ENCODE measurements at regions not wholly inside any gene's neighbourhood (a gene's known extent, or its start where the extent isn't known, plus 50 kb on each side); places are given as distances from the start of the nearest gene placed in this dataset.
"Not testable (repeated sequence)": the region's sequence is repeated elsewhere in the genome, so short reads cannot be mapped to it uniquely, and the experiment has no call there.

- Histone ChIP-seq H3K27me3 (replicated peaks) (no peaks in the 10 kb centered on the region), H3K36me3 (replicated peaks) (no peaks in the 10 kb centered on the region), H3K27ac (no peak overlapping the region), H3K4me3 (ENCODE audit: low read depth, low read length) (no peak overlapping the region)
- TF ChIP-seq CTCF (IDR thresholded peaks at IDR 0.05; ENCODE audit: low read depth, low read length, missing control alignments): no peak
- DNase-seq: no peak
- in situ Hi-C loops (cut with HindIII; ENCODE audit: low pct_ligation_motif_present, low sequenced_read_pairs): no loop called here
These were observed 1369.3 kb downstream of the AACS start for GRCh38 chr12:126434412-126434985.

GRCh38 chr12:126436041-126436440 lies 1370.8 kb downstream of the AACS start:
- no peaks in the 10 kb centered on the region for H3K36me3 ChIP-seq (replicated peaks)
- H3K4me3 ChIP-seq (ENCODE audit: low read depth, low read length): no peak overlapping the region
- no peak for DNase-seq
- no peaks in the 10 kb centered on the region for H3K27me3 ChIP-seq (replicated peaks)
- TF ChIP-seq CTCF (IDR thresholded peaks at IDR 0.05; ENCODE audit: low read depth, low read length, missing control alignments): no peak
- H3K27ac ChIP-seq: no peak overlapping the region
- in situ Hi-C loops (cut with HindIII; ENCODE audit: low pct_ligation_motif_present, low sequenced_read_pairs): no loop called here

- DNase-seq: no peak
- H3K36me3 ChIP-seq (replicated peaks): no peaks in the 10 kb centered on the region
These were observed 1372.7 kb downstream of the AACS start for GRCh38 chr12:126437934-126438333.

GRCh38 chr12:126443977-126444376 lies 1378.7 kb downstream of the AACS start:
- Histone ChIP-seq H3K4me3 (ENCODE audit: low read depth, low read length) (no peak overlapping the region), H3K27me3 (replicated peaks) (no peaks in the 10 kb centered on the region), H3K27ac (no peak overlapping the region), H3K36me3 (replicated peaks) (no peaks in the 10 kb centered on the region)
- DNase-seq: no peak
- in situ Hi-C loops (cut with HindIII; ENCODE audit: low pct_ligation_motif_present, low sequenced_read_pairs): no loop called here
- TF ChIP-seq CTCF (IDR thresholded peaks at IDR 0.05; ENCODE audit: low read depth, low read length, missing control alignments): no peak

More at GRCh38 chr12:126437934-126438333, 1372.7 kb downstream of the AACS start:
- TF ChIP-seq CTCF (IDR thresholded peaks at IDR 0.05; ENCODE audit: low read depth, low read length, missing control alignments): no peak
- Histone ChIP-seq H3K4me3 (ENCODE audit: low read depth, low read length) (no peak overlapping the region), H3K27me3 (replicated peaks) (no peaks in the 10 kb centered on the region), H3K27ac (no peak overlapping the region)
- in situ Hi-C loops (cut with HindIII; ENCODE audit: low pct_ligation_motif_present, low sequenced_read_pairs): no loop called here

- no peak for DNase-seq
- H3K4me3 ChIP-seq (ENCODE audit: low read depth, low read length): no peak overlapping the region
- no peaks in the 10 kb centered on the region for H3K27me3 ChIP-seq (replicated peaks)
- H3K27ac ChIP-seq: no peak overlapping the region
- in situ Hi-C loops (cut with HindIII; ENCODE audit: low pct_ligation_motif_present, low sequenced_read_pairs): no loop called here
- TF ChIP-seq CTCF (IDR thresholded peaks at IDR 0.05; ENCODE audit: low read depth, low read length, missing control alignments): no peak
- H3K36me3 ChIP-seq (replicated peaks): no peaks in the 10 kb centered on the region
These were observed 1382.1 kb downstream of the AACS start for GRCh38 chr12:126447346-126447745.

- in situ Hi-C loops (cut with HindIII; ENCODE audit: low pct_ligation_motif_present, low sequenced_read_pairs): no loop called here
- no peaks in the 10 kb centered on the region for H3K36me3 ChIP-seq (replicated peaks)
- H3K4me3 ChIP-seq (ENCODE audit: low read depth, low read length): no peak overlapping the region
- no peak overlapping the region for H3K27ac ChIP-seq
- H3K27me3 ChIP-seq (replicated peaks): no peaks in the 10 kb centered on the region
- TF ChIP-seq CTCF (IDR thresholded peaks at IDR 0.05; ENCODE audit: low read depth, low read length, missing control alignments): no peak
- DNase-seq: no peak
These were observed 1386.6 kb downstream of the AACS start for GRCh38 chr12:126451809-126452208.

GRCh38 chr12:126452686-126453085 lies 1387.5 kb downstream of the AACS start:
- H3K36me3 ChIP-seq (replicated peaks); H3K27me3 ChIP-seq (replicated peaks); DNase-seq; in situ Hi-C loops (cut with HindIII; ENCODE audit: low pct_ligation_motif_present, low sequenced_read_pairs); H3K4me3 ChIP-seq (ENCODE audit: low read depth, low read length); H3K27ac ChIP-seq: not testable (repeated sequence)
